AG20443 (cell line): ENCODE measurements at regions not wholly inside any gene's neighbourhood (a gene's known extent, or its start where the extent isn't known, plus 50 kb on each side); places are given as distances from the start of the nearest gene placed in this dataset.
A peak's percentile ranks its signal among the peaks of the same experiment; 100 is the strongest.

Source experiments
- DNase-seq: peaks from one replicate; pipeline ENCODE4 v3.0.0; 2012; ENCODE audit warnings: low spot score, mixed read lengths

DNA sequence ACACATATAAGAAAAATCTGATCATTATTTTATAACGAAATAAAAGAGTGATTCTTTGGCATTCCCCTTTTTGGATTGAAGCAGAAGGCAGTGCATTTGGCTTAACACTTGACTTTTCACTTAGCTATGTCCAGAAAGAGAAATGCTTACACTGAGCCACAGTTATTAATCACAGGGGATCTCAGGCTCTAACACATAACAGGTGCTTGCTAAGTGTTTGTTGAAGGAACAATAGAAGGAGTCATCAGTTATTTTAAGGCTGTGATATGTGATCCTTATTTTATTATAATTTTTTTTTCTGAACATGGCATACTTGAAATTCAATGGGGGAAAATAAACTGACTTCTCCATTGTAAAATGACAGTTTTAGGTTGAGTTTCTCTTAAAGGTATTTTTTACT is 209.5 kb downstream of the UBE2E3 start:
- no peak for DNase-seq

DNA sequence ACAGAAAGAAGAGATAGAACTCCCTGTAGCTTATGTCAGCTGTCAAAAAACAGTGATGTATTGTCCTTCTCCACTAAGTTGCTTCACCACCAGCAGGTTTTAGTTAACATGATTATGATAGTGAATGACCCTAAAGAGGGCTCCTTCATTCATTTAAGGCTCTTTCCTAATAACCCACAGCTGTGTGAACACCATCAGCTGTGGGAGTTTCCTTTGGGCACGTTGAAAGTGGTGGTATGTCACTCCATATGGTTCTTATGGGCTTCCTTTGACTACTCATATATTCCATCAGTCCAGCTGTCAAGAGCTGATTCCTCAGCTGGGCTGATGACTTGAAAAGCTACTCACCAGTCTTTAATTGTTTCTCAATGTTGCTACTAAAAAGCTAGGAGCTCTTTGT is 210.3 kb downstream of the UBE2E3 start:
- no peak for DNase-seq

DNA sequence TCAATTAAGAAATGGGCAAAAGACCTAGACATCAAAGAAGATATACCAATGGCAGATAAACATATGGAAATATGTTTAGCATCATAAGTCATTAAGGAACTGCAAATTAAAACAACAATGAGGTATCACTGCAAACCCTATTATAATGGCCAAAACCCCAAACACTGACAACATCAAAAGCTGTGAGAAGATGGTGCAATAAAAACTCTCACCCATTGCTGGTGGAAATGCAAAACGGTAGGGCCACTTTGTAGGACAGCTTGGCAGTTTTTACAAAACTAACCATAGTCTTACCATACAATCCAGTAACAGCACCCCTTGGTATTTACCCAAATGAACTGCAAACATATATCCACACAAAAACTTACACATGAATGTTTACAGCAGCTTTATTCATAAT is 213.1 kb downstream of the UBE2E3 start:
- no peak for DNase-seq

DNA sequence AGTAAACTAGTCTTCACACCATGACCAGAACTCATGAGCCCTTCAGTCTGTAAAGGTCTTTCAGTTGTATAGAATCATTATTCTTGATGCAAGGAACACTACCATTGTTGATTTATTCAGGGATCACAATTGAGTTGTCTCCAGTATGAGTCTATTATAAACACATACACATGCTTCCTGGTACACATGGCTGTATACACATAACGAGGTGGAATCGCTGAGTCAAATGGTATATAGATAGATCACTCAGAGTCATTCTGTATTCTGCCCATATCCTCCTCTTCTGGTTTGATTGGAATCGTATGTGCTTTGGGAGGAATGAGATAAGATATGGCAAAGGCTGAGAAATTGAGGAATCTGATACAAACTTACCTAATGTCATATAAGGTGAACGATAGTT is 216.0 kb downstream of the UBE2E3 start:
- no peak for DNase-seq

DNA sequence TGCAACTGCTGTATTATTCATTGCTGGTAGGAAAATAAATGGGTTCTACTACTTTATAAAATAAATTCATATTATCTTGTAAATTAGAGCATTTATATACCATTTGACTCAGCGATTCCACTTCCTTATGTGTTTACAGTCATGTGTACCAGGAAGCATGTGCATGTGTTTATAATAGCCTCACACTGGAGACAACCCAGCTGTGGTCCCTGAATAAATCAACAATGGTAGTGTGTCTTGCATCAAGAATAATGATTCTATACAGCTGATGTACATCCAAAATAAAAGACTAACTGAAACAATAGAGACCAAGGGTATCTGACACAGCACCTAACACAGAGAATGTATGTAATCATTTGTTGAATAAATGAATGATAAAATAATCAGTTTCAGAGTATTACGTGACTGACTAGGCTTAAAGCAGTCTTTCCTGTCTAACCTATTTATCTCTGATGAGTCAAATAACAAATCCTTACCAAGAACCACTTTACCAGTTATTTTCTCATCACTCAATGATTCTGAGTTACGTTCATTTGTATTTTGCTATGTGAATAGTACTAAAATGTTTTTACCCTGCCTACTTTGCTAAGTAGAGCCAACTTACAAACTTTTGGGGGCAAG is 216.8 kb downstream of the UBE2E3 start:
- no peak for DNase-seq

DNA sequence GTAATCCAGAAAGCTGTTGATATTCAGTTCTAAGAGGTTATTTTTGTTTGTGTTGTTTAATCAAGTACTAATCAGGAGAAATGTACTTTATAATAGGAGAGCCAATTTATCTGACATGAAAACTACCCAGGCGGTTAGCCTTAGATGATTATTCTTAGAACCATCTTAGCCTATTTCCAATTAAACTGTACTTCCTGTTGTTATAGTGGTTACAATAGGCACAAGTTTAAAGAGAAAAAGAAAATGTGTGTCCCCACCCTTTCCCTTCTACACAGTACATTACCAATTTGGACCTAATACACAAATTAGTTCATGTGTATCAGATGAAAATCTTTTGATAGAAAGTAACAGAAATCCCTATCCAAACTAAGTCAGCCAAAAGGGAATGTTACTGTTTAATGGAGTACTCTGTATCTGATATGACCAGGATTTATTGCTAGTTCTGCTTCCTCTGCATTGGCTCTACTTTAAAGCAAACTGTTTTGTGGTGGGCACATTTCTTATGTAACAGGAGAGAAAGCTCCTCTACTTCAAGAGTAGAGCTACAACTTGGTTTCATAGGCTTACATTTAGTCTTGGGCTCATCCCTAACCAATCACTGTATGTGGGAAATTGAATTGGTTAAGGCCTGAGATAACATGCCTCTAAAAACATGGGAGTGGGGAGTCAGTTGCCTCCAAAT is 217.9 kb downstream of the UBE2E3 start:
- DNase-seq = no peak

DNA sequence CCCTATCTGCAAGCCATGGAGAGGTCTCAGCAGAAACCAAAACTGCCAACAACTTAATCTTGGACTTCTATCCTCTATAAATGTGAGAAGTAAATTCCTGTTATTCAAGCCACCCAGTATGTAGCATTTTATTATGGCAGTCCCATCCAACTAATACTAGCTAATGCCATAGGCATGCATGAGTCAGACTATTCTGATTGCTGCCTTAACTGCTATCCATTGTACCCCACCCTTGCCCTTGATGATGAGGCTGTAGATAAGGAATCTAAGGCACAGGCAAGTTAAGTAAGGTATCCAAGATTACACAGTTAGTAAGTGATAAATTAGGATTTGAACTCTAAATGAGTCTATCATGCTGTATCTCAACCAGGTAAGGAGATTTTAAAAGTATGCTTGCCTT is 223.0 kb downstream of the UBE2E3 start:
- DNase-seq = peak; percentile 58

DNA sequence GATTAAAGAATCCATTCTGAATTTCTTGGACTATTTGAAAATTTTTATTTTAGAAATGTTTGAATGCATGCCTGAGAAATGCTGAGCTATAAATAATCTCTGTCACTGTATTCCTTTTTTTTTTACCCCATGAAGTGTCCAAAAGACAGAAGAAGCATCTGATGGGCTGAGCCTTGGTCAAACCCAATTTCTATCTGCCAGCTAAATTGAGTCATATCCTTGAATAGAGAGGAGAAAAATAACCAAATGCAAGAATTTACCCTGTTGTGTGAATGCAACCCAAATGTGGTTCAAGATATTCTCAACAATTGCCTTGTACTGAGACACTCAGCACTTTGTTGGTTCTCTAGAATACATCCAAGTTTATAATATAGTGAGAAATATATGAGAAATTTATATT is 223.5 kb downstream of the UBE2E3 start:
- peak; percentile 51 for DNase-seq

DNA sequence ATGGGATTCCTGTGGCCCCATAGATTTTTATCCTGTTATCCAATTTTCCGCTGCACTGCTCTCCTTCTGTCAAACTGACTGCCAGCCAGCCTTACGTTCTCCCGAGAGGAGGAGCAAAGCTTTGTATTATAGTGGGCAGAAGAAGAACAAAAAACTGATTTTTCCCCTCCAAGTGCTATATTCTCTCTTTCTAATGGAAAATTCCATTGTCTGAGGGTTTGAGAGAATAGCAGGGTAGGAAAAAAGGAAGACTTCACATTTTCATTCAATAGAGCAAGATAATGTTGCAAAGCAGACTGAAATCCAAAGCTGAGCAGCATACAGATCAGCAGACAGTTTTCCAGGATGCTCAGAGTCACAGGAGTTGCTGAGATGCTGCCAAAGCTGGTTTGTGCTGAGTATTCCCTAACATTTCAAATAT is 238.0 kb downstream of the UBE2E3 start:
- no peak for DNase-seq

DNA sequence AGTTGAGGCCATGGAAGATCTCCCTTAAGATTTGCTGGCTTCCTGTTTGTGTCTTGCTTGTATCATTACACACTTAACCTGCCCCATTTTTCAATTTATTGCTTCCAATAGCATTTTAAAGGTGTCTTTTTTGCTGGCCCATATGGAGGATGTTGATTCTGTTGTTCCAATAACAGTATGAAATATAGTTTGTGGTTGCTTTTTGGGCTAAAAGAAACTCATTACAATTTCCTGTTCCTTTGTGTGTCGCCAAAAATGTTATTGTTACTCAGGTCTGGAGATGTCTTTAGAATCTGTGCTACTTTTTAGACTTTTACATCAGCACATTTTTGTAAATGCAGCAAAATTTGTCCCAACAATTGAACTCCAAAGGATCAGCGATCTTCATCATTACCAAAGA is 234.0 kb upstream of the ITGA4 start:
- DNase-seq = no peak

DNA sequence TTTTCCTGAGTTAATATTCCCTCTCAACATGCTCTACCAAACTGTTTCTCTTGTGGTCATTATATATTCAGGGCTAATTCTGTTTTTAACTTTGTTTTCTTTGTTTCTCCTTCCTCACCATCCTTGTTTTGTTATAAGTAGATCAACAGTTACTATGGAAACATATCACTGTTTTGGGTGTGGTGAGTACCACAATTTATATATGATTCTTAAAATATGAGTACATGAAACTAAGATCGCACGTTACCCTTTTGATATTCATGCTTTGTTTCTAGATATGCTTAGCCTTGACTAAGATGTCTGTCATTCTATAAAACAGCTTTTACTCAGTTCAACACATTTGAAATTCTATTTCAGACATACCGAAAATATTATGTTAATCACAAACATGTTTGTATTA is 232.3 kb upstream of the ITGA4 start:
- DNase-seq = no peak

DNA sequence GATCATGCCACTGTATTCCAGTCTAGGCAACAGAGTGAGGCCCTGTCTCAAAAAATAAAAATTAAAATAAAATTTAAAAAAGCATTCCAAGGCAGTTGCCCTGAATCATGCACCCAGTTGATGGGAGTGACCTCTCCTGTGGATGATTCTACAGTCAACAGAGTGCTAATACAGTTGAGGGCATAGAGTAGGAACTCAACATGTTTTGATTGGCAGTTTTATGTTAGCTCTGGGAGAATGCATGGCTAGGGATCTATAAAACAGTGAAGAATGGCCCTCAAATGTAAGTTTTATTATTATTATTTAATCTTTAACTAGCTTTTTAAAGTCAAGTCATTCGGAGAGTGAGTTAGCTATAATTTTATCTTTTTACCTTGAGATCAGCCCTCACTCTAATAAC is 228.5 kb upstream of the ITGA4 start:
- no peak for DNase-seq

DNA sequence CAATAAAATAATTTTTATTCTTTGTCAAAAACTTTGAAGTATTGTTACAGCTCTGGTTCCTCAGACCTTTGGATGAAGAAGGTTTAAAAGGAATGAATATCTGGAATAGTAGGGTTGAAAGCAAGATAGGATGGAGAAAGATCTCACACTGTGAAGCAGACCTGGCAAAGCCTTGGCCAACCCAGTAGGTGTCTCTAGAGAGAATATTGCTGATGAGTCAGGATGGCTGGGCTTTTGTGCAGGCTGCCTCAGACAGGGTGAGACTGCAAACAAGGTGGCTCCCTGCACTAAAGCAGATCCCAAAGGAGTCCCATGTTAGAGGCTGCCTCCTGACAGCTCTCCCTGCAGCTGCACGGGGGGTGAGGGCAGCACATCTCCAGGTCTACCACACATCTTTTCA is 226.0 kb upstream of the ITGA4 start:
- DNase-seq = no peak

DNA sequence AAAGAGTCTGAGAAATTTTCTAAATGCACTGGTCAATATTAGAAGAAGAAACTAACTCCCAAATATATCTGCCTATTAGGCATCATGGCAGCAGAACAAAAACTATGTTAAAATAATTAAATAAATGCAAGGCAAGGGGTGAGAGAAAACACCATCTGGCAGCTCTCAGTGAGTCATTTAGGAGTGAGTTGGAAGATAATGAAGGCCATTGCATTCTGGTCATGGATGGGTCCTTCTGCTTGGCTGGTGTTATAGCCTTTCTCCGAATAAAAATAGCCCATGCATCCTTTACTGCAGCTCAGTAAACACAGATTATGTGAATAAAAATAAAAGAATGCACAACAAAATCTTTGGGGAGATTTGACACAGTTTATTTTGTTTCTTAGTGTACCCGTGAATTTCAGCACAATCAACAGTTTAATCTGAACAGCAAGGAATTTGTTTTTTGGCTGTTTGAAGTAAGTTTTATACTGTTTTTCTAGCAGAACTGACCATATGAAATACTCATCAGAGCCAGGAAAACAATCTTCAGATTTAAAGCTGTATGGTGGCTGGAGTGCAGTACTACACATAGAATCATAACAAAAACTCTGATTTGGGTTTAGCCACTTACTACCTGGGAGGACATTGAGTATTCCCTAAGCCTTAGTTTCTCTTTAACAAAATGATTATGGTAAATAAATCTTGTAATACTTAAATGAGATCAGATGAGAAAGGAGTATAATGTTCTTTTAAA is 225.1 kb upstream of the ITGA4 start:
- peak; percentile 45 for DNase-seq

DNA sequence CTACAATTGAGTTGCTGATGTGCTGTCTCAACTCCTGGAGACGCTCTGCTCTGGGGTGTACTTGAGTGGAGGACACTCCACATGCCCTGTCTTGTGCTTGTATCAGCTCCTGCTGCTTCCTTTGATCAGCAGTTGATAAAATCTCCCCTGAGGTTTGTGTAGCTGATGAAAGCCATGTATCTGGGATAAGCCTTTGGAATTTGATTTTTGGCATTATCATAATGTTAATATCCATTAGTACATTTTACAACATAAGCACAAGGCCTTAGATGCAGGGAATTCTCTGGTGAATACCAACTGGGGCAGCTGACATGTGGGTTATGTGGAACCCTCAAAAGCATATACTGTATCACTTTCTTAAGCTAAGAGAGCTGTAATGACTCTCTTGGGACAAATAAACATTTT is 222.7 kb upstream of the ITGA4 start:
- no peak for DNase-seq

DNA sequence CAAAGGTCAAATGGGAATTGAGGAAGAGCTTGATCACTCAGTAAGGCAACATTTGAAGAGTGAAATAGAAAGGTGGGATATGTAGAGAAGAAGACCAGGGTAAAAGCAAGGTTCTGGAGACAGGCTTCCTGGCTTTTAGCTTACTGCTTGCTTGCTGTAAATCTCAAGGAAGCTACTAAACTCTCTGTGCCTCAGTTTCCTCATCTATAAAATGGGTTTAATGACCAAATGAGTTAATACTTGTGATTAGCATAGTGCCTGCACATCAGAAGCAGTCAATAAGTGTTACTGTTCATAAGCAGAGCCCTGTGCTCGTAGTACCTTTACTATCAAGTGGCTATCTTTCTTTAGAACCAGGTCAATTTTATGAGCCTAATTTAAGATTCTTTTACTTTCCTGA is 222.2 kb upstream of the ITGA4 start:
- no peak for DNase-seq

DNA sequence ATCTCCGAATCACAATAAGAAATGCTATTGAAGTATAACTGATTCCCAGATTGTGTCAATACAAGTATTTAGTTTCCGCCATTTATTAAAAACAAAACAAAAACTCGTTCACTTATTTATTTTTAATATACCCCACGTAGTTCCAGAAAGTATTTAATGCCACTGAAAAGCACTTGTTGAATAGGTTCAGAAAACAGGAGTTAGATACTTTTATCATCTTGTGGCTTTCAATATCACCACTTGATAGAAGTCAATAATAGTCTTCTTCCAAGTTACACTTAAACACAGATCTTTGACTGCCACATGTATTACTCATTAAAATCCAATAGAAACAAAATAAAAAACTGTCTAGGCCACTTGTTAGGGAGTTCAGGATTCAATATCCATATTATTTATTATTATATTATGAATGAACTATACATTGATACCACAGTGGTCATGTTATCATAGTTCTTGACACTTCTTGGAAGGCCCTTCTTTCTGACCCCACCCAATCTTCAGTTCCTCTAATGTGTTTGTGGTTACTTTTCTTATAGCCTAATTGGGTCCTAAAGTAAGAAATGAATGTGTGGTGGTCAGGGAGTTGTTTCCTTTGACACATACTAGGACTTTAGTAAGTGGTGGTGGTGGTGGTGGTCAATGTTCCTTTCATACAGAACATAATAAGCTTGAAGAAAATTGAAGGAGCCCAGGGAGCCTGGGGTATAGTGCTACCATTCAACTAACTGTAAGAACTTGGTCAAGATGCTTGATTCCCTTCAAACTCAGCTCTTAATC is 221.3 kb upstream of the ITGA4 start:
- no peak for DNase-seq

DNA sequence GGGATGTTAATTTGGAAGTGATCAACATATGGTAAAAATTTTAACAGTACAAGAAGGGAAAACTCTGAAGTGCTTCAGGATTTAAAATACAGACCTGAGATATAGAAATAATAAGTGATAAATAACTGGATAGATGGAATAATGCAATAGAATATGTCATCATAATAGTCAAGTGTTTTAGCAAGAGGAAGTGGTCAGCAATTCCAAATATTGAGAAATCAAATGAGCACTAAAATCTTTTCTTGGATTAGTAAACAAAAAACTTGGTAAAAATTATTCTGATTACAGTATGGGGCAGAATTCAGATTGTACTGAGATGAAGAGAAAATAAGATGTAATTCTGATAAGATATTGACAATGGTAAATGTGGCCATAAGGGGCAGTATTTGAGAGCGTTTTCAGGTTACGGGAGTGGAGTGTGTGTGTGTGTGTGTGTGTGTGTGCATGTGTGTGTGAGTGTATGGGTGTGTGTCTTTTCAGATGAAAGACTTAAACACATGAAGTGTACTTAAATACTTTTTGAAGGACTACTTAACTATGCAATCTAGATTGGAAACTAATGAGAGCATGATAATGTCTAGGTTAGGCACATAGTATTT is 217.9 kb upstream of the ITGA4 start:
- no peak for DNase-seq

DNA sequence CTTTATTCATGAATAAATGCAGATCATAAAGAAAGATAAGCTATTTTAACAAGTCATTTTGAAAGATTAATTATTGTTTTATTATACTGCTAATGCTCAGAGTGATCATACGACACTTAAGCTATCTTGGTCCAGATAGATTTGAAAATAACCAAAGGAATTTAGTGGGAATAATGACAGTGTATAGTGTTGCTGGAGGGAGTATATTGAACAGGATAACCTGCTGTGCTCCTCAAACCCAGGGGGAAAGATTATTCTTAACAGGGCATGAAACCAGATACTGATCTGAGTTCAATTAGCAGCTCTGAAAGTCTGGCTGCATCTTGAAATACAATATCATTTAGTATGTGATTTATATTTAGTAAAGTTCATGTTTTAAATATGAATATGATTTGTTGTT is 216.3 kb upstream of the ITGA4 start:
- DNase-seq = no peak

DNA sequence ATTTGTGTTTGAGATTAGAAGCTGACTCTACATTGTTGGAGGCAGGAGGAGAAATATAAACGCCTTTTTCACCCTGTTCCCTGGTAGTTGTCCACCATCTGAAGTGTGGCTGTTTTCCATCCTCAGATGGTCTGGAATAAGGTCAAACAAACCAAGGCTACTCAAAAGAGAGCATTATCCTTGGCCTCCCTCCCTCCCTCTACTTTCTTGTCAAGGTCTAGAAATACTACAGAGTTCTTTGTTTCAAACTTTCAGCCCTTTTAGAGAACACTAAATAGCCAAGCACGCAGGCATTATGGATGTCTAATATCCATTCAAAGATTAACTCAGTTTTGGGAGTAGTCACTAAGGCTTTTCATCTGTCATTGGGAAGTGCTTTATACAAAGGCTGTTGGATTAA is 215.8 kb upstream of the ITGA4 start:
- no peak for DNase-seq

DNA sequence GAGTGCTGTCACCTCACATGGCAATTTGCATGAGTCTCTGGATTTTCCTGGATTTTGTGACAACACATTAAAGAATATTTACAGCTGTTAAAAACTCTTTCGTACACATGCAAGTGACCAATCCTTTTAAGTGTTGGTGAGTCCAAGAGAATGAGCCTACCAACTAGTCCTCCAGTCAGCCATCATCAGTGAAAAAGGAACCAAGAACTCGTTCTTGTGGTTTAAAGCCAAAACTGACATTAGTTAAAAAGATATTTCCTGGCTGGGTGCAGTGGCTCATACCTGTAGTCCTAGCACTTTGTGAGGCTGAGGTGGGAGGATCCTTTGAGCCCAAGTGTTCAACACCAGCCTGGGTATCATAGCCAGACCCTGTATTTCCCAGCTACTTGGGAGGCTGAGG is 215.4 kb upstream of the ITGA4 start:
- no peak for DNase-seq

DNA sequence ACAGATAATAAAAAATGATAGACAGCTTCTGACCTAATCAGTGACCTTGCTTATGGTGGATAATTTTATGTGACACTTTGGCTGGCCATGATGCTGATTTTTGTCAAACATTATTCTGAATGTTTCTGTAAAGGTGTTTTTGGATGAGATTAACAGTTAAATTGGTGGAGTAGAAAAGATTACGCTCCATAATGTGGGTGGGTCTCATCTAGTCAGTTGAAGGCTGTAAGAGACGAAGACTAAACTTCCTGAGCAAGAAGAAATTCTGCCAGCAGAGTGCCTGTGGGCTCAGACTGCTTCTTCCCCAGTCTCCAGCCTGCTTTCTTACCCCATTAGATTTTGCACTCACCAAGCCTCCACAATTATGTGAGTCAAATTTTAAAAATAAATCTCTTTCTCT is 214.9 kb upstream of the ITGA4 start:
- DNase-seq = no peak
